HEK293 (cell line): ENCODE measurements at regions not wholly inside any gene's neighbourhood (a gene's known extent, or its start where the extent isn't known, plus 50 kb on each side); places are given as distances from the start of the nearest gene placed in this dataset.

ENCODE experiments used
- CTCF ChIA-PET: fragments of 350-600 bp; formaldehyde crosslinking; extraction: SDS; loops from one replicate; lab custom pipeline; 2021; ENCODE audit warnings: antibody characterized with exemption; lab: Yijun Ruan, JAX
- POLR2A ChIA-PET: fragments of 300-600 bp; formaldehyde crosslinking; extraction: SDS; loops from one replicate; lab custom pipeline; 2020; ENCODE audit warnings: antibody characterized with exemption, inconsistent platforms; lab: Yijun Ruan, JAX
- H3K27ac ChIP-seq: fragments of 200-500 bp; sonication (Bioruptor generic); 2 replicates; pipeline ENCODE4 v1.5.1; 2014; ENCODE audit warnings: low read depth, low read length, control low read depth, inconsistent platforms; ENCODE audit errors: extremely low read depth
- H3K36me3 ChIP-seq, 2 experiments: fragments of 200-500 bp in 1 of 2; sonication (Bioruptor generic) in 1 of 2; 1 replicate in 1 of 2; 2 replicates in 1 of 2; pipeline ENCODE4 v1.5.1; 2014 to 2017; ENCODE audit warnings: inconsistent platforms in 2 of 2, low read length in 2 of 2; ENCODE audit not compliant: control insufficient read depth in 2 of 2, insufficient read depth in 1 of 2
- H3K4me1 ChIP-seq: fragments of 200-500 bp; sonication (Bioruptor generic); 2 replicates; pipeline ENCODE4 v1.5.1; 2014; ENCODE audit warnings: mild to moderate bottlenecking, low read length, inconsistent platforms; ENCODE audit not compliant: control insufficient read depth, insufficient read depth
- H3K4me3 ChIP-seq: 2 replicates; pipeline ENCODE4 v1.5.1; 2011; ENCODE audit warnings: low read depth, mild to moderate bottlenecking, control low read depth, low read length, moderate library complexity
- H3K9me3 ChIP-seq: fragments of 200-500 bp; sonication (Bioruptor generic); 2 replicates; pipeline ENCODE4 v1.5.1; 2014; ENCODE audit warnings: low read depth, low read length, inconsistent platforms; ENCODE audit not compliant: control insufficient read depth, insufficient read depth
- SETDB1 ChIP-seq: IDR thresholded peaks from one replicate; pipeline ENCODE4 v1.6.1; 2017; ENCODE audit warnings: mild to moderate bottlenecking, low read length, moderate library complexity, mixed read lengths; ENCODE audit not compliant: insufficient read length
- ZFP41 ChIP-seq: fragments of 450-650 bp; formaldehyde crosslinking; IDR thresholded peaks from 2 replicates; pipeline ENCODE4 v1.5.1; 2016; ENCODE audit warnings: missing biosample characterization, missing genetic modification characterization, borderline replicate concordance
- ZNF133 ChIP-seq: fragments of 450-650 bp; formaldehyde crosslinking; IDR thresholded peaks from 2 replicates; pipeline ENCODE4 v1.5.1; 2016; ENCODE audit warnings: missing biosample characterization, missing genetic modification characterization
- ZNF16 ChIP-seq: fragments of 450-650 bp; formaldehyde crosslinking; IDR thresholded peaks from 2 replicates; pipeline ENCODE4 v1.5.1; 2016; ENCODE audit warnings: low read depth, missing biosample characterization, missing genetic modification characterization
- ZNF184 ChIP-seq: fragments of 450-650 bp; IDR thresholded peaks from 2 replicates; pipeline ENCODE4 v1.5.1; 2018; ENCODE audit warnings: missing biosample characterization, mild to moderate bottlenecking, missing genetic modification characterization
- ZNF324 ChIP-seq: fragments of 450-650 bp; formaldehyde crosslinking; IDR thresholded peaks from 2 replicates; pipeline ENCODE4 v1.5.1; 2016; ENCODE audit warnings: missing biosample characterization, missing genetic modification characterization
- ZNF514 ChIP-seq: fragments of 450-650 bp; formaldehyde crosslinking; IDR thresholded peaks from 2 replicates; pipeline ENCODE4 v1.5.1; 2016; ENCODE audit warnings: missing biosample characterization, missing genetic modification characterization
- ZNF548 ChIP-seq: fragments of 450-650 bp; formaldehyde crosslinking; IDR thresholded peaks from 2 replicates; pipeline ENCODE4 v1.5.1; 2016; ENCODE audit warnings: missing biosample characterization, missing genetic modification characterization
- ZNF555 ChIP-seq: fragments of 450-650 bp; formaldehyde crosslinking; conservative IDR thresholded peaks from 2 replicates; pipeline ENCODE4 v1.5.1; 2017; ENCODE audit warnings: missing biosample characterization, mild to moderate bottlenecking, missing genetic modification characterization, inconsistent platforms
- ZNF670 ChIP-seq: fragments of 450-650 bp; formaldehyde crosslinking; IDR thresholded peaks from 2 replicates; pipeline ENCODE4 v1.5.1; 2016; ENCODE audit warnings: missing biosample characterization, missing genetic modification characterization, low read depth
- ZNF701 ChIP-seq: fragments of 450-650 bp; formaldehyde crosslinking; IDR thresholded peaks from 2 replicates; pipeline ENCODE4 v1.5.1; 2016; ENCODE audit warnings: missing biosample characterization, missing genetic modification characterization
- ZNF747 ChIP-seq: fragments of 450-650 bp; formaldehyde crosslinking; IDR thresholded peaks from 2 replicates; pipeline ENCODE4 v1.5.1; 2016; ENCODE audit warnings: missing biosample characterization, missing genetic modification characterization
- ZSCAN30 ChIP-seq: fragments of 450-650 bp; IDR thresholded peaks from 2 replicates; pipeline ENCODE4 v1.5.1; 2018; ENCODE audit warnings: missing biosample characterization, mild to moderate bottlenecking, missing genetic modification characterization, moderate library complexity
- TF ChIP-seq, protein P1 (sequence below): fragments of 450-650 bp; formaldehyde crosslinking; IDR thresholded peaks from 2 replicates; pipeline ENCODE4 v1.5.1; 2016; ENCODE audit warnings: missing biosample characterization, missing genetic modification characterization
- TF ChIP-seq, protein P2 (sequence below): fragments of 450-650 bp; formaldehyde crosslinking; IDR thresholded peaks from 2 replicates; pipeline ENCODE4 v1.5.1; 2016; ENCODE audit warnings: missing biosample characterization, missing genetic modification characterization
- TF ChIP-seq, protein P3 (sequence below): fragments of 450-650 bp; formaldehyde crosslinking; IDR thresholded peaks from 2 replicates; pipeline ENCODE4 v1.5.1; 2016; ENCODE audit warnings: missing biosample characterization, missing genetic modification characterization
- TF ChIP-seq, protein P4 (sequence below): fragments of 450-650 bp; formaldehyde crosslinking; IDR thresholded peaks from 2 replicates; pipeline ENCODE4 v1.5.1; 2017; ENCODE audit warnings: missing biosample characterization, mild to moderate bottlenecking, missing genetic modification characterization, moderate library complexity
- TF ChIP-seq, protein P5 (sequence below): fragments of 450-650 bp; formaldehyde crosslinking; IDR thresholded peaks from 2 replicates; pipeline ENCODE4 v1.5.1; 2016; ENCODE audit warnings: missing biosample characterization, missing genetic modification characterization, borderline replicate concordance
- TF ChIP-seq, protein P6 (sequence below): fragments of 450-650 bp; formaldehyde crosslinking; IDR thresholded peaks from 2 replicates; pipeline ENCODE4 v1.5.1; 2017; ENCODE audit warnings: missing biosample characterization, missing genetic modification characterization
- TF ChIP-seq, protein P7 (sequence below): fragments of 450-650 bp; formaldehyde crosslinking; optimal IDR thresholded peaks from 2 replicates; pipeline ENCODE3; 2016; ENCODE audit warnings: missing biosample characterization, mild to moderate bottlenecking, missing genetic modification characterization

DNA sequence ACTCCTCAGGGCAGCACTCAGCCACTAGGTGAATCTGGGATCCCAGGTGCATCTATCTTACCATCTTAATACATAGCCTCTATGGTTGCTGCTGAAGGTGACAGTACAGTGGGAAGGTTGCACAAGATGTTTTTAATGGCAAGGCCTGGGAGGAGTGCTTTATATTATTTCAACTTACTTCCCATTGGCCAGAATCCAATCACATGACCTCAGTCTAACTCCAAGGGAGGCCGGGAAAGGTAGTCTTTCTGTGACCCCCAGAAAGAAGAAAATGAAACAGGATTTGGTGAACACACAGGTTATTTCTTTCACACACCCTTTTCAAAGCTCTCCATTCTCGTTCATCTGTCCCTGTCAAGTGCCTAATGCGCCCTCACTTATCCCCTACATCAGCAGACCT is 189.1 kb upstream of the ATP6AP2 start:
- TF ChIP-seq ZNF324: no peak
- no peak for TF ChIP-seq ZSCAN30
- TF ChIP-seq, protein P1, sequence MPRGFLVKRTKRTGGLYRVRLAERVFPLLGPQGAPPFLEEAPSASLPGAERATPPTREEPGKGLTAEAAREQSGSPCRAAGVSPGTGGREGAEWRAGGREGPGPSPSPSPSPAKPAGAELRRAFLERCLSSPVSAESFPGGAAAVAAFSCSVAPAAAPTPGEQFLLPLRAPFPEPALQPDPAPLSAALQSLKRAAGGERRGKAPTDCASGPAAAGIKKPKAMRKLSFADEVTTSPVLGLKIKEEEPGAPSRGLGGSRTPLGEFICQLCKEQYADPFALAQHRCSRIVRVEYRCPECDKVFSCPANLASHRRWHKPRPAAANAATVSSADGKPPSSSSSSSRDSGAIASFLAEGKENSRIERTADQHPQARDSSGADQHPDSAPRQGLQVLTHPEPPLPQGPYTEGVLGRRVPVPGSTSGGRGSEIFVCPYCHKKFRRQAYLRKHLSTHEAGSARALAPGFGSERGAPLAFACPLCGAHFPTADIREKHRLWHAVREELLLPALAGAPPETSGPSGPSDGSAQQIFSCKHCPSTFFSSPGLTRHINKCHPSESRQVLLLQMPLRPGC (tag by site-specific recombination): no peak
- TF ChIP-seq, protein P2, sequence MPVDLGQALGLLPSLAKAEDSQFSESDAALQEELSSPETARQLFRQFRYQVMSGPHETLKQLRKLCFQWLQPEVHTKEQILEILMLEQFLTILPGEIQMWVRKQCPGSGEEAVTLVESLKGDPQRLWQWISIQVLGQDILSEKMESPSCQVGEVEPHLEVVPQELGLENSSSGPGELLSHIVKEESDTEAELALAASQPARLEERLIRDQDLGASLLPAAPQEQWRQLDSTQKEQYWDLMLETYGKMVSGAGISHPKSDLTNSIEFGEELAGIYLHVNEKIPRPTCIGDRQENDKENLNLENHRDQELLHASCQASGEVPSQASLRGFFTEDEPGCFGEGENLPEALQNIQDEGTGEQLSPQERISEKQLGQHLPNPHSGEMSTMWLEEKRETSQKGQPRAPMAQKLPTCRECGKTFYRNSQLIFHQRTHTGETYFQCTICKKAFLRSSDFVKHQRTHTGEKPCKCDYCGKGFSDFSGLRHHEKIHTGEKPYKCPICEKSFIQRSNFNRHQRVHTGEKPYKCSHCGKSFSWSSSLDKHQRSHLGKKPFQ (tag by site-specific recombination): no peak
- TF ChIP-seq, protein P3, sequence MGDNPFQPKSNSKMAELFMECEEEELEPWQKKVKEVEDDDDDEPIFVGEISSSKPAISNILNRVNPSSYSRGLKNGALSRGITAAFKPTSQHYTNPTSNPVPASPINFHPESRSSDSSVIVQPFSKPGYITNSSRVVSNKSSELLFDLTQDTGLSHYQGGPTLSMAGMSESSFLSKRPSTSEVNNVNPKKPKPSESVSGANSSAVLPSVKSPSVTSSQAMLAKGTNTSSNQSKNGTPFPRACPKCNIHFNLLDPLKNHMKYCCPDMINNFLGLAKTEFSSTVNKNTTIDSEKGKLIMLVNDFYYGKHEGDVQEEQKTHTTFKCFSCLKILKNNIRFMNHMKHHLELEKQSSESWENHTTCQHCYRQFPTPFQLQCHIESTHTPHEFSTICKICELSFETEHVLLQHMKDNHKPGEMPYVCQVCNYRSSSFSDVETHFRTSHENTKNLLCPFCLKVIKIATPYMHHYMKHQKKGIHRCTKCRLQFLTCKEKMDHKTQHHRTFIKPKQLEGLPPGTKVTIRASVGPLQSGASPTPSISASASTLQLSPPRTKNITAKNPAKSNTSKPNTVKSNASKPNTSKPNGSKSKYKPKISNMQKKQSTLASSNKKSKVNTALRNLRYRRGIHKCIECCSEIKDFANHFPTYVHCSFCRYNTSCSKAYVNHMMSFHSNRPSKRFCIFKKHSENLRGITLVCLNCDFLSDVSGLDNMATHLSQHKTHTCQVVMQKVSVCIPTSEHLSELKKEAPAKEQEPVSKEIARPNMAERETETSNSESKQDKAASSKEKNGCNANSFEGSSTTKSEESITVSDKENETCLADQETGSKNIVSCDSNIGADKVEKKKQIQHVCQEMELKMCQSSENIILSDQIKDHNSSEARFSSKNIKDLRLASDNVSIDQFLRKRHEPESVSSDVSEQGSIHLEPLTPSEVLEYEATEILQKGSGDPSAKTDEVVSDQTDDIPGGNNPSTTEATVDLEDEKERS (tag by site-specific recombination): no peak
- TF ChIP-seq, protein P4, sequence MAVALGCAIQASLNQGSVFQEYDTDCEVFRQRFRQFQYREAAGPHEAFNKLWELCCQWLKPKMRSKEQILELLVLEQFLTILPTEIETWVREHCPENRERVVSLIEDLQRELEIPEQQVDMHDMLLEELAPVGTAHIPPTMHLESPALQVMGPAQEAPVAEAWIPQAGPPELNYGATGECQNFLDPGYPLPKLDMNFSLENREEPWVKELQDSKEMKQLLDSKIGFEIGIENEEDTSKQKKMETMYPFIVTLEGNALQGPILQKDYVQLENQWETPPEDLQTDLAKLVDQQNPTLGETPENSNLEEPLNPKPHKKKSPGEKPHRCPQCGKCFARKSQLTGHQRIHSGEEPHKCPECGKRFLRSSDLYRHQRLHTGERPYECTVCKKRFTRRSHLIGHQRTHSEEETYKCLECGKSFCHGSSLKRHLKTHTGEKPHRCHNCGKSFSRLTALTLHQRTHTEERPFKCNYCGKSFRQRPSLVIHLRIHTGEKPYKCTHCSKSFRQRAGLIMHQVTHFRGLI (tag by site-specific recombination): no peak
- no peak for TF ChIP-seq ZNF555
- no peak for TF ChIP-seq ZFP41
- no peak for TF ChIP-seq ZNF133 (tag by site-specific recombination)
- no peak for TF ChIP-seq ZNF514 (tag by site-specific recombination)
- TF ChIP-seq ZNF701 (tag by site-specific recombination): no peak
- TF ChIP-seq, protein P5, sequence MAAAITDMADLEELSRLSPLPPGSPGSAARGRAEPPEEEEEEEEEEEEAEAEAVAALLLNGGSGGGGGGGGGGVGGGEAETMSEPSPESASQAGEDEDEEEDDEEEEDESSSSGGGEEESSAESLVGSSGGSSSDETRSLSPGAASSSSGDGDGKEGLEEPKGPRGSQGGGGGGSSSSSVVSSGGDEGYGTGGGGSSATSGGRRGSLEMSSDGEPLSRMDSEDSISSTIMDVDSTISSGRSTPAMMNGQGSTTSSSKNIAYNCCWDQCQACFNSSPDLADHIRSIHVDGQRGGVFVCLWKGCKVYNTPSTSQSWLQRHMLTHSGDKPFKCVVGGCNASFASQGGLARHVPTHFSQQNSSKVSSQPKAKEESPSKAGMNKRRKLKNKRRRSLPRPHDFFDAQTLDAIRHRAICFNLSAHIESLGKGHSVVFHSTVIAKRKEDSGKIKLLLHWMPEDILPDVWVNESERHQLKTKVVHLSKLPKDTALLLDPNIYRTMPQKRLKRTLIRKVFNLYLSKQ (tag by site-specific recombination): no peak
- no peak for TF ChIP-seq SETDB1
- no peak for TF ChIP-seq ZNF16 (tag by site-specific recombination)
- TF ChIP-seq, protein P6, sequence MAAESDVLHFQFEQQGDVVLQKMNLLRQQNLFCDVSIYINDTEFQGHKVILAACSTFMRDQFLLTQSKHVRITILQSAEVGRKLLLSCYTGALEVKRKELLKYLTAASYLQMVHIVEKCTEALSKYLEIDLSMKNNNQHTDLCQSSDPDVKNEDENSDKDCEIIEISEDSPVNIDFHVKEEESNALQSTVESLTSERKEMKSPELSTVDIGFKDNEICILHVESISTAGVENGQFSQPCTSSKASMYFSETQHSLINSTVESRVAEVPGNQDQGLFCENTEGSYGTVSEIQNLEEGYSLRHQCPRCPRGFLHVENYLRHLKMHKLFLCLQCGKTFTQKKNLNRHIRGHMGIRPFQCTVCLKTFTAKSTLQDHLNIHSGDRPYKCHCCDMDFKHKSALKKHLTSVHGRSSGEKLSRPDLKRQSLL: no peak
- TF ChIP-seq ZNF747: no peak
- TF ChIP-seq, protein P7, sequence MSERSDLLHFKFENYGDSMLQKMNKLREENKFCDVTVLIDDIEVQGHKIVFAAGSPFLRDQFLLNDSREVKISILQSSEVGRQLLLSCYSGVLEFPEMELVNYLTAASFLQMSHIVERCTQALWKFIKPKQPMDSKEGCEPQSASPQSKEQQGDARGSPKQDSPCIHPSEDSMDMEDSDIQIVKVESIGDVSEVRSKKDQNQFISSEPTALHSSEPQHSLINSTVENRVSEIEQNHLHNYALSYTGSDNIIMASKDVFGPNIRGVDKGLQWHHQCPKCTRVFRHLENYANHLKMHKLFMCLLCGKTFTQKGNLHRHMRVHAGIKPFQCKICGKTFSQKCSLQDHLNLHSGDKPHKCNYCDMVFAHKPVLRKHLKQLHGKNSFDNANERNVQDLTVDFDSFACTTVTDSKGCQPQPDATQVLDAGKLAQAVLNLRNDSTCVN: no peak
- no peak for TF ChIP-seq ZNF670 (tag by site-specific recombination)
- no peak for TF ChIP-seq ZNF184 (tag by site-specific recombination)
- no peak for TF ChIP-seq ZNF548 (tag by site-specific recombination)
- ChIA-PET CTCF (interaction anchor here (0.7 kb wide), 1 partner anchor 568 kb away, joined by 3 read pairs; no protein-coding TSS in a partner anchor), POLR2A (no interaction called here)
- no peak overlapping the region for H3K4me3 ChIP-seq
- peaks cover 3% of the 10 kb centered on the region; the same call in 1 of the 2 replicates for H3K4me1 ChIP-seq
- no peak overlapping the region for H3K27ac ChIP-seq
- H3K9me3 ChIP-seq: no peaks in the 10 kb centered on the region
- no peaks in the 10 kb centered on the region for H3K36me3 ChIP-seq
